Activated naive CD8-positive, alpha-beta T cell treated with anti-CD3 and anti-CD28 coated beads, Interleukin-2, amount 10 ng/mL, durations not matched to agents 7 days and 5 days (primary cell): ENCODE measurements at regions not wholly inside any gene's neighbourhood (a gene's known extent, or its start where the extent isn't known, plus 50 kb on each side); places are given as distances from the start of the nearest gene placed in this dataset.

ENCODE experiments used
- ATAC-seq: fragments of 150-1000 bp; cut with Tn5 transposase; one replicate; pipeline ENCODE4 v1.10.0; 2021; ENCODE audit warnings: low read depth, moderate library complexity
- POLR2A ChIA-PET: fragments of 350-600 bp; sonication (Branson Sonifier 250); formaldehyde crosslinking; loops from one replicate; lab custom pipeline; 2021; ENCODE audit warnings: antibody characterized with exemption; lab: Charles Lee
- DNase-seq: peaks from one replicate; pipeline ENCODE4 v3.0.0; 2021
- H3K27ac Mint-ChIP-seq: one replicate; pipeline ENCODE4 v1.8.0; 2022; ENCODE audit warnings: mild to moderate bottlenecking, mixed read lengths
- H3K27me3 Mint-ChIP-seq: one replicate; pipeline ENCODE4 v1.8.0; 2022; ENCODE audit warnings: mild to moderate bottlenecking, moderate library complexity, mixed read lengths
- H3K36me3 Mint-ChIP-seq: one replicate; pipeline ENCODE4 v1.8.0; 2021; ENCODE audit warnings: mild to moderate bottlenecking, mixed read lengths
- H3K4me1 Mint-ChIP-seq: one replicate; pipeline ENCODE4 v1.8.0; 2021; ENCODE audit warnings: mixed read lengths
- H3K4me3 Mint-ChIP-seq: one replicate; pipeline ENCODE4 v1.8.0; 2022; ENCODE audit warnings: mild to moderate bottlenecking, moderate library complexity, mixed read lengths
- H3K9me3 Mint-ChIP-seq: one replicate; pipeline ENCODE4 v1.8.0; 2021; ENCODE audit warnings: mixed read lengths

- POLR2A ChIA-PET = no interaction called here
- no peaks in the 10 kb centered on the region for H3K27me3 Mint-ChIP-seq
Observed at GRCh38 chr19:34838248-34838647, 65.2 kb upstream of the ZNF599 start.

GRCh38 chr19:34837262-34837661 is 64.2 kb upstream of the ZNF599 start:
- H3K36me3 Mint-ChIP-seq = no peaks in the 10 kb centered on the region
- POLR2A ChIA-PET = no interaction called here
- H3K4me1 Mint-ChIP-seq = peaks cover 3% of the 10 kb centered on the region
- no peaks in the 10 kb centered on the region for H3K27me3 Mint-ChIP-seq
- no peak overlapping the region for H3K4me3 Mint-ChIP-seq
- ATAC-seq (no peak), DNase-seq (no peak)
- no peak overlapping the region for H3K27ac Mint-ChIP-seq
- H3K9me3 Mint-ChIP-seq = no peaks in the 10 kb centered on the region

More at GRCh38 chr19:34838248-34838647, 65.2 kb upstream of the ZNF599 start:
- Mint-ChIP-seq H3K36me3 (no peaks in the 10 kb centered on the region), H3K27ac (no peak overlapping the region), H3K9me3 (no peaks in the 10 kb centered on the region), H3K4me3 (no peak overlapping the region), H3K4me1 (peaks cover 5% of the 10 kb centered on the region)
- DNase-seq (no peak), ATAC-seq (no peak)

GRCh38 chr19:34835631-34836351 is 62.8 kb upstream of the ZNF599 start:
- H3K27ac Mint-ChIP-seq = no peak overlapping the region

GRCh38 chr19:34834472-34835061 is 61.6 kb upstream of the ZNF599 start:
- Mint-ChIP-seq H3K9me3 (no peaks in the 10 kb centered on the region), H3K4me3 (no peak overlapping the region), H3K27me3 (no peaks in the 10 kb centered on the region), H3K36me3 (no peaks in the 10 kb centered on the region), H3K27ac (no peak overlapping the region), H3K4me1 (peaks cover 3% of the 10 kb centered on the region)
- DNase-seq (no peak), ATAC-seq (no peak)
- POLR2A ChIA-PET = no interaction called here

More at GRCh38 chr19:34835631-34836351, 62.8 kb upstream of the ZNF599 start:
- Mint-ChIP-seq H3K4me1 (peaks cover 3% of the 10 kb centered on the region), H3K4me3 (no peak overlapping the region), H3K9me3 (no peaks in the 10 kb centered on the region), H3K27me3 (no peaks in the 10 kb centered on the region), H3K36me3 (no peaks in the 10 kb centered on the region)
- DNase-seq = no peak
- no peak for ATAC-seq
- POLR2A ChIA-PET = no interaction called here

GRCh38 chr19:34832581-34833112 is 59.6 kb upstream of the ZNF599 start:
- H3K4me1 Mint-ChIP-seq = peaks cover 2% of the 10 kb centered on the region
- H3K36me3 Mint-ChIP-seq = no peaks in the 10 kb centered on the region
- H3K9me3 Mint-ChIP-seq = no peaks in the 10 kb centered on the region
- H3K27ac Mint-ChIP-seq = no peak overlapping the region
- no peak overlapping the region for H3K4me3 Mint-ChIP-seq
- DNase-seq = no peak
- ATAC-seq = no peak
- POLR2A ChIA-PET = no interaction called here
- no peaks in the 10 kb centered on the region for H3K27me3 Mint-ChIP-seq

- Mint-ChIP-seq H3K9me3 (no peaks in the 10 kb centered on the region), H3K36me3 (no peaks in the 10 kb centered on the region), H3K27ac (no peak overlapping the region), H3K4me1 (no peaks in the 10 kb centered on the region), H3K4me3 (no peak overlapping the region), H3K27me3 (no peaks in the 10 kb centered on the region)
- DNase-seq (no peak), ATAC-seq (no peak)
- POLR2A ChIA-PET = no interaction called here
Observed at GRCh38 chr19:34831714-34832113, 58.7 kb upstream of the ZNF599 start.

GRCh38 chr19:34828156-34828555 is 55.1 kb upstream of the ZNF599 start:
- Mint-ChIP-seq H3K27ac (no peak overlapping the region), H3K4me3 (no peak overlapping the region), H3K4me1 (no peaks in the 10 kb centered on the region), H3K27me3 (no peaks in the 10 kb centered on the region), H3K9me3 (peaks cover 2% of the 10 kb centered on the region), H3K36me3 (no peaks in the 10 kb centered on the region)
- DNase-seq (no peak), ATAC-seq (no peak)
- POLR2A ChIA-PET = no interaction called here

GRCh38 chr19:34825212-34825611 is 52.2 kb upstream of the ZNF599 start:
- peaks cover 2% of the 10 kb centered on the region for H3K9me3 Mint-ChIP-seq
- ATAC-seq (no peak), DNase-seq (no peak)
- H3K27ac Mint-ChIP-seq = no peak overlapping the region
- no peak overlapping the region for H3K4me3 Mint-ChIP-seq
- no peaks in the 10 kb centered on the region for H3K36me3 Mint-ChIP-seq
- no peaks in the 10 kb centered on the region for H3K4me1 Mint-ChIP-seq
- POLR2A ChIA-PET = no interaction called here
- H3K27me3 Mint-ChIP-seq = no peaks in the 10 kb centered on the region

- no peak for ATAC-seq
- Mint-ChIP-seq H3K27me3 (no peaks in the 10 kb centered on the region), H3K9me3 (peaks cover 2% of the 10 kb centered on the region), H3K27ac (no peak overlapping the region), H3K4me3 (no peak overlapping the region), H3K36me3 (no peaks in the 10 kb centered on the region), H3K4me1 (no peaks in the 10 kb centered on the region)
- POLR2A ChIA-PET = no interaction called here
- no peak for DNase-seq
Observed at GRCh38 chr19:34824686-34825085, 51.7 kb upstream of the ZNF599 start.
